ENCODE measurements at regions not wholly inside any gene's neighbourhood (a gene's known extent, or its start where the extent isn't known, plus 50 kb on each side); places are given as distances from the start of the nearest gene placed in this dataset.

GRCh38 chr11:128324531-128325141, 262.7 kb downstream of the ETS1 start:
- TF ChIP-seq, protein P1, sequence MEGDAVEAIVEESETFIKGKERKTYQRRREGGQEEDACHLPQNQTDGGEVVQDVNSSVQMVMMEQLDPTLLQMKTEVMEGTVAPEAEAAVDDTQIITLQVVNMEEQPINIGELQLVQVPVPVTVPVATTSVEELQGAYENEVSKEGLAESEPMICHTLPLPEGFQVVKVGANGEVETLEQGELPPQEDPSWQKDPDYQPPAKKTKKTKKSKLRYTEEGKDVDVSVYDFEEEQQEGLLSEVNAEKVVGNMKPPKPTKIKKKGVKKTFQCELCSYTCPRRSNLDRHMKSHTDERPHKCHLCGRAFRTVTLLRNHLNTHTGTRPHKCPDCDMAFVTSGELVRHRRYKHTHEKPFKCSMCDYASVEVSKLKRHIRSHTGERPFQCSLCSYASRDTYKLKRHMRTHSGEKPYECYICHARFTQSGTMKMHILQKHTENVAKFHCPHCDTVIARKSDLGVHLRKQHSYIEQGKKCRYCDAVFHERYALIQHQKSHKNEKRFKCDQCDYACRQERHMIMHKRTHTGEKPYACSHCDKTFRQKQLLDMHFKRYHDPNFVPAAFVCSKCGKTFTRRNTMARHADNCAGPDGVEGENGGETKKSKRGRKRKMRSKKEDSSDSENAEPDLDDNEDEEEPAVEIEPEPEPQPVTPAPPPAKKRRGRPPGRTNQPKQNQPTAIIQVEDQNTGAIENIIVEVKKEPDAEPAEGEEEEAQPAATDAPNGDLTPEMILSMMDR (IDR thresholded peaks at IDR 0.05; ENCODE audit: extremely low read depth in 1 of 2, insufficient read depth in 1 of 2, low read depth in 1 of 2, low read length in 2 of 2), result no peak
- TF ChIP-seq GATA2 (IDR thresholded peaks at IDR 0.05; ENCODE audit: insufficient read depth, insufficient read length, low read depth, low read length) (no peak), JUN (IDR thresholded peaks at IDR 0.05; ENCODE audit: borderline replicate concordance, insufficient read depth, insufficient read length, low read depth) (no peak)
- Histone ChIP-seq H3K4me2 (ENCODE audit: insufficient read depth, low read length) (no peak overlapping the region), H4K20me1 (replicated peaks; ENCODE audit: control insufficient read depth, extremely low read depth, insufficient read depth, low read length) (no peaks in the 10 kb centered on the region), H3K36me3 (ENCODE audit: control insufficient read depth in 2 of 2, extremely low read depth in 1 of 2, insufficient read depth in 2 of 2, low read length in 2 of 2) (no peaks in the 10 kb centered on the region), H3K27me3 (ENCODE audit: control insufficient read depth in 2 of 2, insufficient read depth in 2 of 2, low read length in 2 of 2) (no peaks in the 10 kb centered on the region), H3K4me1 (ENCODE audit: control insufficient read depth, extremely low read depth, insufficient read depth, low read length) (peaks cover 16% of the 10 kb centered on the region), H3K9ac (replicated peaks; ENCODE audit: extremely low read depth, insufficient read depth, low read length) (no peak overlapping the region), H3K9me3 (replicated peaks; ENCODE audit: control insufficient read depth, insufficient read depth, low read length) (no peaks in the 10 kb centered on the region), H3K9me1 (replicated peaks; ENCODE audit: control insufficient read depth, extremely low read depth, insufficient read depth, low read length) (no peaks in the 10 kb centered on the region), H3K27ac (ENCODE audit: insufficient read depth, low read depth, low read length) (no peak overlapping the region), H3K79me2 (ENCODE audit: control insufficient read depth, insufficient read depth, low read length) (no peaks in the 10 kb centered on the region), H2AFZ (ENCODE audit: low read depth, low read length) (no peak overlapping the region), H3K4me3 (replicated peaks in 1 of 3; ENCODE audit: insufficient read depth in 1 of 3, low read depth in 1 of 3, low read length in 3 of 3) (no peak overlapping the region)
- FAIRE-seq (no peak), DNase-seq (ENCODE audit: low read depth, low spot score) (no peak)
- CTCF ChIA-PET, result interaction anchor here (1.3 to 2.0 kb wide), 2 partner anchors 9 to 30 kb away, joined by 3 to 8 read pairs; no protein-coding TSS in a partner anchor
- dilution Hi-C loops (cut with MboI; ENCODE audit: extremely low pct_ligation_motif_present, low sequenced_read_pairs), result loop anchor here (25.0 kb wide), 1 partner anchor 313 kb away; no protein-coding TSS in a partner anchor
- POLR2A ChIA-PET, result no interaction called here
- BruUV-seq (replicated peaks), result no TSS peak
- intact Hi-C loops (cut with micrococcal nuclease), result no loop called here

DNA sequence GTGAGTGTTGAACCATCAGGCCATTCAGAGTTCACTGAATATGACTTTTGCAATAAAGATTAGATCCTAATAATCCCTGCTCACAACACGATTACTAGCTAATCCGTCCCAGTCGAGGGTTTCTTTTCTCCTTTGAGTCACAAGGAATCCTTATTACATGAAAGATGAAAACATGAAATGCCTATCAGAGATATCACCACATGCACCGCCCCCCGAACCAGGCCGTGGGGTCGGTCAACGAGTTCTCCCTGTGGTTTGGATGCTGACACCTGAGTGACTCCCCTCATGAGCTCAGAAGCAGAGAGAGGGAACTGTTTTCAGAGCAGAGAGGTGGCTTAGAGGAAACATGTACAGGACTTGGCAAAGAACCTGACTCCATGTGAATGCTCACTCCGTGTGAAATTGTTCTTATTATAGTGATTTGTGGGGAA, 263.3 kb downstream of the ETS1 start:
- BruUV-seq (replicated peaks), result no TSS peak
- Histone ChIP-seq H3K9me1 (replicated peaks; ENCODE audit: control insufficient read depth, extremely low read depth, insufficient read depth, low read length) (no peaks in the 10 kb centered on the region), H3K4me1 (ENCODE audit: control insufficient read depth, extremely low read depth, insufficient read depth, low read length) (peaks cover 10% of the 10 kb centered on the region), H3K79me2 (ENCODE audit: control insufficient read depth, insufficient read depth, low read length) (no peaks in the 10 kb centered on the region), H3K9me3 (replicated peaks; ENCODE audit: control insufficient read depth, insufficient read depth, low read length) (no peaks in the 10 kb centered on the region), H3K4me2 (ENCODE audit: insufficient read depth, low read length) (no peak overlapping the region), H3K27ac (ENCODE audit: insufficient read depth, low read depth, low read length) (no peak overlapping the region), H2AFZ (ENCODE audit: low read depth, low read length) (no peak overlapping the region), H3K27me3 (ENCODE audit: control insufficient read depth in 2 of 2, insufficient read depth in 2 of 2, low read length in 2 of 2) (no peaks in the 10 kb centered on the region), H3K9ac (replicated peaks; ENCODE audit: extremely low read depth, insufficient read depth, low read length) (no peak overlapping the region), H3K36me3 (ENCODE audit: control insufficient read depth in 2 of 2, extremely low read depth in 1 of 2, insufficient read depth in 2 of 2, low read length in 2 of 2) (no peaks in the 10 kb centered on the region), H3K4me3 (replicated peaks in 1 of 3; ENCODE audit: insufficient read depth in 1 of 3, low read depth in 1 of 3, low read length in 3 of 3) (no peak overlapping the region), H4K20me1 (replicated peaks; ENCODE audit: control insufficient read depth, extremely low read depth, insufficient read depth, low read length) (no peaks in the 10 kb centered on the region)
- no peak for DNase-seq (ENCODE audit: low read depth, low spot score)
- dilution Hi-C loops (cut with MboI; ENCODE audit: extremely low pct_ligation_motif_present, low sequenced_read_pairs) (loop anchor here (25.0 kb wide), 1 partner anchor 313 kb away; no protein-coding TSS in a partner anchor), intact Hi-C loops (cut with micrococcal nuclease) (no loop called here)
- ChIA-PET CTCF (interaction anchor here (1.1 to 2.0 kb wide), 4 partner anchors 10 to 230 kb away, joined by 3 to 8 read pairs (median 4); no protein-coding TSS in a partner anchor), POLR2A (no interaction called here)
- FAIRE-seq, result no peak
- TF ChIP-seq GATA2 (IDR thresholded peaks at IDR 0.05; ENCODE audit: insufficient read depth, insufficient read length, low read depth, low read length), result no peak
- no peak for TF ChIP-seq MYC (IDR thresholded peaks at IDR 0.05; ENCODE audit: low read depth, low read length)
- TF ChIP-seq POLR2A (IDR thresholded peaks at IDR 0.05; ENCODE audit: low read depth, low read length), result no peak
- no peak for TF ChIP-seq JUN (IDR thresholded peaks at IDR 0.05; ENCODE audit: borderline replicate concordance, insufficient read depth, insufficient read length, low read depth)
- no peak for TF ChIP-seq FOS (IDR thresholded peaks at IDR 0.05; ENCODE audit: borderline replicate concordance, insufficient read depth, low read length)
- no peak for TF ChIP-seq EZH2 (IDR thresholded peaks at IDR 0.05; ENCODE audit: borderline replicate concordance, low read depth, low read length, severe bottlenecking)
- no peak for TF ChIP-seq POLR2AphosphoS5 (IDR thresholded peaks at IDR 0.05; ENCODE audit: insufficient read depth, low read depth, low read length)
- TF ChIP-seq MAX (IDR thresholded peaks at IDR 0.05; ENCODE audit: insufficient read depth, insufficient read length), result no peak
- TF ChIP-seq, protein P1 (IDR thresholded peaks at IDR 0.05; ENCODE audit: extremely low read depth in 1 of 2, insufficient read depth in 1 of 2, low read depth in 1 of 2, low read length in 2 of 2), result no peak

Data from endothelial cell of umbilical vein (primary cell).